Smooth muscle cell (in vitro differentiated cells): ENCODE measurements at regions not wholly inside any gene's neighbourhood (a gene's known extent, or its start where the extent isn't known, plus 50 kb on each side); places are given as distances from the start of the nearest gene placed in this dataset.
"Not testable (repeated sequence)": the region's sequence is repeated elsewhere in the genome, so short reads cannot be mapped to it uniquely, and the experiment has no call there.

Experiments used
- DNase-seq: peaks from one replicate; lab custom pipeline; 2025; ENCODE audit not compliant: unreplicated experiment; lab: John Stamatoyannopoulos, UW
- H2AFZ ChIP-seq: fragments of 200-600 bp; sonication (generic); 2 replicates; pipeline ENCODE4 v1.6.0; 2016; ENCODE audit warnings: antibody characterized with exemption, low read depth, mild to moderate bottlenecking
- H3F3A ChIP-seq: fragments of 200-600 bp; sonication (generic); 2 replicates; pipeline ENCODE4 v1.6.0; 2017; ENCODE audit warnings: antibody characterized with exemption, low read depth
- H3K27ac ChIP-seq: fragments of 200-600 bp; sonication (generic); 2 replicates; pipeline ENCODE4 v1.5.1; 2016; ENCODE audit warnings: low read depth, mild to moderate bottlenecking
- H3K27me3 ChIP-seq: fragments of 200-600 bp; sonication (generic); 2 replicates; pipeline ENCODE4 v1.6.1; 2016; ENCODE audit warnings: low read depth, mild to moderate bottlenecking
- H3K36me3 ChIP-seq: fragments of 200-600 bp; sonication (generic); 2 replicates; pipeline ENCODE4 v1.5.1; 2016; ENCODE audit warnings: low read depth
- H3K4me1 ChIP-seq: fragments of 200-600 bp; sonication (generic); 2 replicates; pipeline ENCODE4 v1.5.1; 2016; ENCODE audit warnings: low read depth
- H3K4me2 ChIP-seq: fragments of 200-600 bp; sonication (generic); 2 replicates; pipeline ENCODE4 v1.6.0; 2016; ENCODE audit warnings: mild to moderate bottlenecking
- H3K4me3 ChIP-seq: fragments of 200-600 bp; sonication (generic); 2 replicates; pipeline ENCODE4 v1.5.1; 2016; ENCODE audit warnings: mild to moderate bottlenecking
- H3K79me2 ChIP-seq: fragments of 200-600 bp; sonication (generic); 2 replicates; pipeline ENCODE4 v1.6.0; 2016; ENCODE audit warnings: low read depth, mild to moderate bottlenecking
- H3K9ac ChIP-seq: fragments of 200-600 bp; sonication (generic); 2 replicates; pipeline ENCODE4 v1.6.0; 2016; ENCODE audit warnings: low read depth
- H3K9me3 ChIP-seq: fragments of 200-600 bp; sonication (generic); replicated peaks from 2 replicates; pipeline ENCODE4 v1.5.1; 2016; ENCODE audit warnings: low read depth
- H4K20me1 ChIP-seq: fragments of 200-600 bp; sonication (generic); 2 replicates; pipeline ENCODE4 v1.6.0; 2016; ENCODE audit warnings: low read depth
- WGBS: methylation state at CpG from one replicate; pipeline ENCODE4 v1.1.7; 2016; ENCODE audit warnings: low lambda C conversion rate; 5-methylcytosine and 5-hydroxymethylcytosine counted together
- TF ChIP-seq, protein P1 (sequence below): fragments of 200-600 bp; sonication (generic); IDR thresholded peaks from 2 replicates; pipeline ENCODE4 v1.5.1; 2017; ENCODE audit warnings: borderline replicate concordance, mild to moderate bottlenecking, antibody characterized with exemption; ENCODE audit not compliant: insufficient read depth, poor library complexity, severe bottlenecking

DNA sequence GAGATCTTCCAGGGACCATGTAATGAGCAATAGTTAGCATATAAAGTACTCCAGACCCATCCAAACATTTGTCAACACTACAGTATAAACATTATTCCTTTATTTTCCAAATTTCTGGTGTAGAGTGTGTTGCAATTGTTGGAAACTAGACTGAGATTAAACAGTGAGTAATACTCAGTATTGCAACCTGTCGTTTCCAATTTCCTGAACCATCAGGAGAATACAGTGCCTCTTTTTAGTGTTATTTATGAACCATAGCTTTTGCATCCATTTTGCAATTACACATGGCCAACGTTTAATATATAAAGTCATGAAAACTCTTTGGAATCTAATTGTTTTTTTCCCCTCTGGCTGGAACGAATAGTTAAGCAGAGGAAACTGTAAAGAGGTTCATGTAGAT lies 58.3 kb upstream of the DHRSX start:
- H3K4me1 ChIP-seq: no peaks in the 10 kb centered on the region
- no peaks in the 10 kb centered on the region for H4K20me1 ChIP-seq
- no peak overlapping the region for H3K4me3 ChIP-seq
- H3K36me3 ChIP-seq: no peaks in the 10 kb centered on the region
- TF ChIP-seq, protein P1, sequence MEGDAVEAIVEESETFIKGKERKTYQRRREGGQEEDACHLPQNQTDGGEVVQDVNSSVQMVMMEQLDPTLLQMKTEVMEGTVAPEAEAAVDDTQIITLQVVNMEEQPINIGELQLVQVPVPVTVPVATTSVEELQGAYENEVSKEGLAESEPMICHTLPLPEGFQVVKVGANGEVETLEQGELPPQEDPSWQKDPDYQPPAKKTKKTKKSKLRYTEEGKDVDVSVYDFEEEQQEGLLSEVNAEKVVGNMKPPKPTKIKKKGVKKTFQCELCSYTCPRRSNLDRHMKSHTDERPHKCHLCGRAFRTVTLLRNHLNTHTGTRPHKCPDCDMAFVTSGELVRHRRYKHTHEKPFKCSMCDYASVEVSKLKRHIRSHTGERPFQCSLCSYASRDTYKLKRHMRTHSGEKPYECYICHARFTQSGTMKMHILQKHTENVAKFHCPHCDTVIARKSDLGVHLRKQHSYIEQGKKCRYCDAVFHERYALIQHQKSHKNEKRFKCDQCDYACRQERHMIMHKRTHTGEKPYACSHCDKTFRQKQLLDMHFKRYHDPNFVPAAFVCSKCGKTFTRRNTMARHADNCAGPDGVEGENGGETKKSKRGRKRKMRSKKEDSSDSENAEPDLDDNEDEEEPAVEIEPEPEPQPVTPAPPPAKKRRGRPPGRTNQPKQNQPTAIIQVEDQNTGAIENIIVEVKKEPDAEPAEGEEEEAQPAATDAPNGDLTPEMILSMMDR: no peak
- no peak overlapping the region for H2AFZ ChIP-seq
- H3K9ac ChIP-seq: no peak overlapping the region
- H3F3A ChIP-seq: no peaks in the 10 kb centered on the region
- DNase-seq: no peak
- WGBS: 80% methylated on average over 3 of the region's 3 CpGs
- H3K27me3 ChIP-seq: peaks cover 10% of the 10 kb centered on the region
- H3K4me2 ChIP-seq: no peak overlapping the region
- H3K9me3 ChIP-seq: no peaks in the 10 kb centered on the region
- H3K27ac ChIP-seq: no peak overlapping the region
- no peaks in the 10 kb centered on the region for H3K79me2 ChIP-seq

DNA sequence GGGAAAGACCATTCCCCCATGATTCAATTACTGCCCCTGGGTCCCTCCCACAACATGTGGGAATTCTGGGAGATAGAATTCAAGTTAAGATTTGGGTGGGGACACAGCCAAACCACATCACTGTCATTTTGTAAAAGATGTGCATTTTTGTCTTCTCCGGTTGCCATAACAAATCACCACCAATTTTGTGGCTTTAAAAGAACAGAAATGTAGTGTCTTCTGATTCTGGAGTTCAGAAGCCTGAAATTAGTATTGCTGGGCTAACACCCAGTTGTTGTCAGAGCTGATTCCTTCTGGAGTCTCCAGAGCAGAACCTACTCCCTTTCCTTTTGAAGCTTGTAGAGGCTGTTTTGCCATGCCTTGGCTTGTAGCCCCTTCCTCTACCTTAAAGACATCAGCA lies 54.1 kb upstream of the DHRSX start:
- TF ChIP-seq, protein P1: no peak
- 86% methylated on average over 1 of the region's 1 CpG for WGBS
- H2AFZ ChIP-seq: no peak overlapping the region
- H3K27me3 ChIP-seq: peaks cover 10% of the 10 kb centered on the region
- no peaks in the 10 kb centered on the region for H3K79me2 ChIP-seq
- no peaks in the 10 kb centered on the region for H4K20me1 ChIP-seq
- no peak overlapping the region for H3K4me3 ChIP-seq
- no peak overlapping the region for H3K9ac ChIP-seq
- H3K4me1 ChIP-seq: no peaks in the 10 kb centered on the region
- peaks cover 10% of the 10 kb centered on the region for H3F3A ChIP-seq
- no peak for DNase-seq
- no peak overlapping the region for H3K4me2 ChIP-seq
- no peaks in the 10 kb centered on the region for H3K36me3 ChIP-seq
- H3K9me3 ChIP-seq: no peaks in the 10 kb centered on the region
- no peak overlapping the region for H3K27ac ChIP-seq

DNA sequence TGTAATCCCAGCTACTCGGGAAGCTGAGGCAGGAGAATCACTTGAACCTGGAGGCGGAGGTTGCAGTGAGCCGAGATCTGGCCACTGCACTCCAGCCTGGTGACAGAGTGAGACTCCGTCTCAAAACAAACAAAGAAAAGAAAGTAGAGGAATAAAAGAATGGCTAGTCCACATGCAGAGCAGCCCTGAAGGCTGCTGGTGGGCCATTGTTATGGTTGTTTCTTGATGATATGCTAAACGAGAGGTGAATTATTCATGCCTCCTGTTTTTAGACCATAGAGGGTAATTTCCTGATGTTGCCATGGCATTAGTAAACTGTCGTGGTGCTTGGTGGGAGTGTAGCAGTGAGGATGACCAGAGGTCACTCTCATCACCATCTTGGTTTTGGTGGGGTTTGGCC lies 53.3 kb upstream of the DHRSX start:
- not testable (repeated sequence) for H3K79me2 ChIP-seq, DNase-seq, H2AFZ ChIP-seq, H3K27ac ChIP-seq, H4K20me1 ChIP-seq, H3F3A ChIP-seq, H3K4me3 ChIP-seq, H3K4me1 ChIP-seq, H3K4me2 ChIP-seq, H3K9ac ChIP-seq, H3K27me3 ChIP-seq, H3K36me3 ChIP-seq, H3K9me3 ChIP-seq
- 67% methylated on average over 6 of the region's 6 CpGs for WGBS

DNA sequence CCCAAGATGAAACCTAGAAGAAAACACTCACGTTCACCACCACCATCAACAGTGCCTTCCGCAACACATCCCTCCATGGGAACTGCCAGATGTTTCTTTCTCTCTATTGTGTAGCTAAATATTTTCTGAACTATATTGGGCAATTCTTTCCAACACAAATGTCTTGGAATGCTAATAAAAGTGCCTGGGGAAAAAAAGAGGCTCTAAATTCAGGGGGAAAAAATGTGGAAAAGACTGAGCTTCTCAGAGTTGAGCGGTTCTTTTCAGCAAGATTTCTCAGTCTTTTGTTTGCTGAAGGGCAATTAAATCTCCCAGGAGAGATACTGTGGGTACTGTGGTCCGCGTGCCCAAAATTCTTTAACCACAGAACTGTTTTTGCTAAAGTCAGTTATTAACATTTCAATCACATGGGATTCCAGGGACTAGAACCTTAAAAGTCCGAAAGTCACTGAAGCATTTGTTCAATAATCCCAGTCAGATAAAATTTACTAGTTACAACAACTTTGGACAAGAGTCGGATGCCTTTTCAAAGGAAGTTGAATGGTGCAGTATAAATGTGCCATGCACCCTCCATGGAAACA lies 51.9 kb upstream of the DHRSX start:
- Histone ChIP-seq H3K4me1 (no peaks in the 10 kb centered on the region), H2AFZ (no peak overlapping the region), H3K4me2 (peak overlapping the region; percentile 21), H3K9me3 (no peaks in the 10 kb centered on the region), H3K27ac (no peak overlapping the region), H3K79me2 (no peaks in the 10 kb centered on the region), H3K9ac (no peak overlapping the region), H3K36me3 (no peaks in the 10 kb centered on the region), H3K27me3 (peaks cover 4% of the 10 kb centered on the region), H3K4me3 (no peak overlapping the region), H4K20me1 (no peaks in the 10 kb centered on the region), H3F3A (peaks cover 10% of the 10 kb centered on the region)
- WGBS: 37% methylated on average over 7 of the region's 7 CpGs
- no peak for DNase-seq
- TF ChIP-seq, protein P1: no peak
